CD14-positive monocyte (primary cell): ENCODE measurements at regions not wholly inside any gene's neighbourhood (a gene's known extent, or its start where the extent isn't known, plus 50 kb on each side); places are given as distances from the start of the nearest gene placed in this dataset.

Experiments used
- DNase-seq, 3 donors: peaks; one replicate each; pipeline ENCODE4 v3.0.0-alpha.2; 2011 to 2022
- H2AFZ ChIP-seq: 2 replicates; pipeline ENCODE4 v1.6.0; 2012; ENCODE audit warnings: mild to moderate bottlenecking, low read depth, low read length, inconsistent platforms; ENCODE audit not compliant: insufficient read depth, poor library complexity, severe bottlenecking
- H3K27ac ChIP-seq, 2 donors: 1 replicate in 1 of 2; 2 replicates in 1 of 2; pipeline ENCODE4 v1.5.1; 2012 to 2013; ENCODE audit warnings: low read length in 2 of 2, control low read depth in 1 of 2, inconsistent platforms in 1 of 2, low read depth in 1 of 2, mild to moderate bottlenecking in 1 of 2
- H3K27me3 ChIP-seq, 2 donors: one replicate each; pipeline versions ENCODE4 v1.6.0 to v1.6.1; 2011 to 2013; ENCODE audit warnings: low read length in 2 of 2; ENCODE audit not compliant: control insufficient read depth in 2 of 2, insufficient read depth in 2 of 2
- H3K36me3 ChIP-seq, 2 donors: replicated peaks in 1 of 2; 1 replicate in 1 of 2; 2 replicates in 1 of 2; pipeline versions ENCODE4 v1.5.1 to v1.6.1; 2012 to 2013; ENCODE audit warnings: low read length in 2 of 2, control low read depth in 1 of 2, inconsistent platforms in 1 of 2, mild to moderate bottlenecking in 1 of 2; ENCODE audit not compliant: insufficient read depth in 2 of 2, control insufficient read depth in 1 of 2
- H3K4me1 ChIP-seq, 2 donors: 1 replicate in 1 of 2; 2 replicates in 1 of 2; pipeline versions ENCODE4 v1.5.1 to v1.6.1; 2012 to 2013; ENCODE audit warnings: low read length in 2 of 2, control low read depth in 1 of 2, inconsistent platforms in 1 of 2, mild to moderate bottlenecking in 1 of 2, moderate library complexity in 1 of 2; ENCODE audit not compliant: insufficient read depth in 2 of 2, control insufficient read depth in 1 of 2
- H3K4me2 ChIP-seq: replicated peaks from 2 replicates; pipeline ENCODE3; 2012; ENCODE audit warnings: low read length, moderate library complexity, mild to moderate bottlenecking; ENCODE audit not compliant: poor library complexity, severe bottlenecking; ENCODE audit errors: extremely low read depth
- H3K4me3 ChIP-seq, 3 experiments: fragments of 200-600 bp in 1 of 3; sonication (generic) in 1 of 3; replicated peaks in 1 of 3; 1 replicate in 2 of 3; 2 replicates in 1 of 3; pipeline ENCODE4 v1.5.1; 2011 to 2013; ENCODE audit warnings: low read length in 3 of 3, mild to moderate bottlenecking in 3 of 3, control low read depth in 2 of 3, low read depth in 2 of 3, inconsistent platforms in 1 of 3, moderate library complexity in 1 of 3
- H3K79me2 ChIP-seq: 2 replicates; pipeline ENCODE4 v1.6.0; 2012; ENCODE audit warnings: mild to moderate bottlenecking, control low read depth, inconsistent platforms, low read length, moderate library complexity; ENCODE audit not compliant: insufficient read depth
- H3K9ac ChIP-seq: 2 replicates; pipeline ENCODE4 v1.6.0; 2017; ENCODE audit warnings: low read length, mild to moderate bottlenecking; ENCODE audit not compliant: insufficient read depth, poor library complexity, severe bottlenecking
- H3K9me3 ChIP-seq, 2 donors: replicated peaks in 1 of 2; 1 replicate in 1 of 2; 2 replicates in 1 of 2; pipeline versions ENCODE4 v1.5.1 to v1.6.1; 2012 to 2013; ENCODE audit warnings: low read length in 2 of 2, control low read depth in 1 of 2; ENCODE audit not compliant: control insufficient read depth in 1 of 2, insufficient read depth in 1 of 2
- H4K20me1 ChIP-seq: 2 replicates; pipeline ENCODE4 v1.6.0; 2012; ENCODE audit warnings: mild to moderate bottlenecking, low read length, control low read depth, moderate library complexity; ENCODE audit not compliant: insufficient read depth
- H3K27ac Mint-ChIP-seq, 7 donors: one replicate each; pipeline ENCODE4 v1.8.0; 2020; ENCODE audit warnings: mild to moderate bottlenecking in 7 of 7, mixed read lengths in 7 of 7, moderate library complexity in 6 of 7, inconsistent platforms in 2 of 7
- H3K27me3 Mint-ChIP-seq, 3 donors: one replicate each; pipeline ENCODE4 v1.8.0; 2021 to 2022; ENCODE audit warnings: low read depth in 3 of 3, mild to moderate bottlenecking in 3 of 3, mixed read lengths in 3 of 3, moderate library complexity in 3 of 3, inconsistent platforms in 1 of 3
- H3K36me3 Mint-ChIP-seq, 2 donors: one replicate each; pipeline ENCODE4 v1.8.0; 2020; ENCODE audit warnings: mixed read lengths in 2 of 2, inconsistent platforms in 1 of 2, mild to moderate bottlenecking in 1 of 2
- H3K4me1 Mint-ChIP-seq: one replicate; pipeline ENCODE4 v1.8.0; 2020; ENCODE audit warnings: mild to moderate bottlenecking, mixed read lengths
- H3K4me3 Mint-ChIP-seq, 2 donors: one replicate each; pipeline ENCODE4 v1.8.0; 2020; ENCODE audit warnings: mild to moderate bottlenecking in 2 of 2, mixed read lengths in 2 of 2, moderate library complexity in 1 of 2
- H3K9me3 Mint-ChIP-seq, 7 donors: one replicate each; pipeline ENCODE4 v1.8.0; 2020 to 2022; ENCODE audit warnings: mixed read lengths in 7 of 7, mild to moderate bottlenecking in 6 of 7, moderate library complexity in 6 of 7, inconsistent platforms in 2 of 7
- WGBS: methylation state at CpG from one replicate; pipeline ENCODE4 v1.1.5; 2013; ENCODE audit warnings: missing lambda C conversion rate; ENCODE audit not compliant: insufficient coverage; 5-methylcytosine and 5-hydroxymethylcytosine counted together
- intact Hi-C, 2 donors: fragments of 100-400 bp; cut with micrococcal nuclease; formaldehyde crosslinking; loops; one replicate each; pipeline versions ENCODE4 v1.15.0 to v1.15.1; 2023
- TF ChIP-seq, protein P1 (sequence below): fragments of 200-600 bp; IDR thresholded peaks from one replicate; pipeline ENCODE4 v1.8.0; 2022; ENCODE audit warnings: antibody characterized with exemption, mild to moderate bottlenecking

DNA sequence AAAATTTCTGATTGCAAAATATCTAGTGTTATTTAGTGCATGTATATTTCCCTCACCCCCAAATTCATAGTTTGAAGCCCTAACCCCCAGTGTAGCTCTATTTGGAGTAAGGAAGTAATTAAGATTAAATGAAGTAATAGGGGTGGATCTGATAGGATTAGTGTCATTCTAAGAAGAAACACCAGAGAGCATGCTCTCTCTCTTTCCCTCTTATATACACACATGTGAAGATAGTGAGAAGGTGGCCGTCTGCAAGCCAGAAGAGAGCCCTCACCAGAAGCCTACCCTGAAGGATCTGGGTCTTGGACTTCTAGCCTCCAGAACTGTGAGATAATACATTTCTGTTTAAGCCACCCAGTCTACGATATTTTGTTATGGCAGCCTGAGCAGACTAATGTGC, 120.3 kb downstream of the TMEM30B start:
- intact Hi-C loops = no loop called here
- H2AFZ ChIP-seq = no peak overlapping the region
- H3K36me3 Mint-ChIP-seq = no peaks in the 10 kb centered on the region

DNA sequence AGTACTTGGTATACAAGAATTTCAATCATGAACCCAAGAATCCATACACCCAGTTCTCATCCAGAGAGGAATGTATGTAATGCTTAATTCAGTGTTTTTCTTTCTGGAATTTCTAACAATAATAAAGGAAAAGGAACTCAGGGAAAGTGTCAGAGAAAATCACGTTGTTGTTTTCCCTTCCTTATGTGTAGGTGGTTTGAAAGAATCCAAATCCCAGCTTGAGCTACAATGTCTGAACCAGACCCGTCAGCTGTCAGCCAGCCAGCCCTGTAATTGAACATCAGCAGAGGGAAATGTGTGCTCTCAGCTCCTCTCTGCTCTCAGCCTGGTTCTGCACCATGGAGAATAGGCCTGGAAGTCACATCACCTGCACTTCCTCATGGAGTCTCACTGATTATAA, 126.5 kb downstream of the TMEM30B start:
- no peaks in the 10 kb centered on the region for H3K79me2 ChIP-seq
- no peaks in the 10 kb centered on the region for H3K36me3 ChIP-seq
- peaks cover 0 to 5% of the 10 kb centered on the region in 2 donors for H3K4me1 ChIP-seq
- no peaks in the 10 kb centered on the region for H3K36me3 Mint-ChIP-seq
- no peaks in the 10 kb centered on the region for H3K27me3 ChIP-seq
- TF ChIP-seq, protein P1, sequence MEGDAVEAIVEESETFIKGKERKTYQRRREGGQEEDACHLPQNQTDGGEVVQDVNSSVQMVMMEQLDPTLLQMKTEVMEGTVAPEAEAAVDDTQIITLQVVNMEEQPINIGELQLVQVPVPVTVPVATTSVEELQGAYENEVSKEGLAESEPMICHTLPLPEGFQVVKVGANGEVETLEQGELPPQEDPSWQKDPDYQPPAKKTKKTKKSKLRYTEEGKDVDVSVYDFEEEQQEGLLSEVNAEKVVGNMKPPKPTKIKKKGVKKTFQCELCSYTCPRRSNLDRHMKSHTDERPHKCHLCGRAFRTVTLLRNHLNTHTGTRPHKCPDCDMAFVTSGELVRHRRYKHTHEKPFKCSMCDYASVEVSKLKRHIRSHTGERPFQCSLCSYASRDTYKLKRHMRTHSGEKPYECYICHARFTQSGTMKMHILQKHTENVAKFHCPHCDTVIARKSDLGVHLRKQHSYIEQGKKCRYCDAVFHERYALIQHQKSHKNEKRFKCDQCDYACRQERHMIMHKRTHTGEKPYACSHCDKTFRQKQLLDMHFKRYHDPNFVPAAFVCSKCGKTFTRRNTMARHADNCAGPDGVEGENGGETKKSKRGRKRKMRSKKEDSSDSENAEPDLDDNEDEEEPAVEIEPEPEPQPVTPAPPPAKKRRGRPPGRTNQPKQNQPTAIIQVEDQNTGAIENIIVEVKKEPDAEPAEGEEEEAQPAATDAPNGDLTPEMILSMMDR = no peak
- DNase-seq = no peak
- H3K9me3 Mint-ChIP-seq = peaks cover 0 to 3% (median 0%) of the 10 kb centered on the region in 7 donors
- intact Hi-C loops = no loop called here
- H3K4me3 Mint-ChIP-seq = no peak overlapping the region
- no peaks in the 10 kb centered on the region for H4K20me1 ChIP-seq
- no peak overlapping the region for H3K4me3 ChIP-seq
- no peak overlapping the region for H3K27ac Mint-ChIP-seq
- no peaks in the 10 kb centered on the region for H3K4me1 Mint-ChIP-seq
- 100% methylated on average over 1 of the region's 2 CpGs for WGBS
- no peak overlapping the region for H3K4me2 ChIP-seq
- H3K27me3 Mint-ChIP-seq = peaks cover 2 to 8% (median 6%) of the 10 kb centered on the region in 3 donors
- H3K27ac ChIP-seq = no peak overlapping the region
- H3K9me3 ChIP-seq = no peaks in the 10 kb centered on the region
- H2AFZ ChIP-seq = no peak overlapping the region
- no peak overlapping the region for H3K9ac ChIP-seq

More for the DNA sequence above, 120.3 kb downstream of the TMEM30B start:
- H3K36me3 ChIP-seq = no peaks in the 10 kb centered on the region
- H3K9ac ChIP-seq = no peak overlapping the region
- H3K27me3 ChIP-seq = no peaks in the 10 kb centered on the region
- Mint-ChIP-seq H3K4me1 (no peaks in the 10 kb centered on the region), H3K27ac (no peak overlapping the region), H3K27me3 (peaks cover 5 to 12% (median 7%) of the 10 kb centered on the region in 3 donors), H3K4me3 (no peak overlapping the region), H3K9me3 (peaks cover 0 to 10% (median 5%) of the 10 kb centered on the region in 7 donors)
- TF ChIP-seq, protein P1 = no peak
- no peaks in the 10 kb centered on the region for H3K4me1 ChIP-seq
- H3K79me2 ChIP-seq = no peaks in the 10 kb centered on the region
- H3K4me2 ChIP-seq = no peak overlapping the region
- H3K27ac ChIP-seq = no peak overlapping the region
- no peak overlapping the region for H3K4me3 ChIP-seq
- WGBS = 100% methylated on average over 1 of the region's 2 CpGs
- no peaks in the 10 kb centered on the region for H3K9me3 ChIP-seq
- no peak for DNase-seq
- H4K20me1 ChIP-seq = no peaks in the 10 kb centered on the region
